Hematopoietic multipotent progenitor cell treated with erythropoietin and hydrocortisone succinate and interleukin-3 and kit ligand, for 6 days (in vitro differentiated cells): ENCODE measurements at regions not wholly inside any gene's neighbourhood (a gene's known extent, or its start where the extent isn't known, plus 50 kb on each side); places are given as distances from the start of the nearest gene placed in this dataset.
"Not testable (repeated sequence)": the region's sequence is repeated elsewhere in the genome, so short reads cannot be mapped to it uniquely, and the experiment has no call there.

Source experiments
- DNase-seq: peaks from one replicate; pipeline ENCODE4 v3.0.0-alpha.2; 2015

DNA sequence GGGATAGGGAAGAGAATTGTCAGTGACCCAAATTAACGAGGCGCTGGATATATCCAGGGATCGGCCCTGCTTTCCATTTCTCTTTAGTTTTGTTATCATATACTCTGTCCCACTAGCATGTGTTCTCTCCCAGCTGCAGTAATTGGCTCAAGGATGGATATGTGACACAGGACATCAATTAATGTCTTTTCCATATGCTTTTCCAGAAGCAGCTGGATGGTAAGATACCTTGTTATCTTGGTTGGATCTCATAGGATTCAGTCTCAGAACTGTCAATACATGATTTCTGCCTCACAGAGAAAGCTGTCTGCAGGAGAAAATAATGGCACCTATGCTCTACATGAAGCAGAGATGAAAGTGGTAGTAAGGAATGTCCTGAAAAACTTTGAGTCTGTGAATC, 157.1 kb upstream of the SPRY2 start:
- DNase-seq: no peak

DNA sequence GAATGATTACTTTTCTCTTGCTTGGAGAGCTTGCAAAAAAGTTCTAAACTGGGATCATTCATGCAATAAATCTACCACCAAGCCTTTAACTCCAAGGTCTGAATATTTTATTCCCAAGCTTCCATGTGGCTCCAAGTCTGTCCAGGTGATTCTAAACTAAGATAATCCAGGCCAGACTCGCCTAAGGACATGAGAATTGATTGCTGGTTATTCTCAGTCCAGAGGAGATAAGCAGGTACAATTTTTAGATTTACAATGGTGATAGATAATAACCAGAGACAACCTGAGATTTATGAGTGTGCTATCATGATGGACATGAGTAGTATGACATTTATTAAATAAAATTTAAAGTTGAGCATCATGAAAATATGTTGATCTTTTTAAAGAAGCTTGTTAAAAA, 156.5 kb upstream of the SPRY2 start:
- no peak for DNase-seq

DNA sequence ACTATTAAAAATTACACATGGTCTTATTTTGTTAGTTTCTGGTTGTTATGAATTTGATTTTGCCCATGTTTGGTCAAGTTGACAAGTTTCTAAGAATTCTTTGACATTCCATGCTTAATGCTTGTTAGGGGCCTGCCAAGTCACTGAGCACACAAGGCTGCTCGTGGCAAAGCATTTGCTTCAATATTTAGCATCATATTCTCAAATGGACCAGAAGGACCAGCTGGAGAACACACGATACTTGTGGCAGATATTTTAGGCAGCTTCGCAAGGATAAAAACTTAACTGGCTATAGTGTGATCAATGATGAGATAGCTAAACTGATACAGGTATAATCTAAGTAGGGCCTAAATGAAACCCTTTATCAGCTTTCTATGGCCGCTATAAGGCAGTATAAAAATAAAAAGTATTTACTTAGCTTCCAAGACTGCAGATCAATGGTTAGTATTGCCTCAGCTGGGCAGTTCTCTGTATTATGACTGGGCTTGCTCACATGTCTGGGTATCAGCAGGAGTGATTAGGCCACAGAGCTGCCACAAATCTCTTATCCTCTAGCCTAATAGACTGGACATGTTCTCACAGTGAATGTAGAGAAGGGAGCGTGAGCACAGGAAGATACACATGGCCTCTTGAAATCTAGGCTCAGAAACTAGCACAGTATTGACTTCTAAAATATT, 155.9 kb upstream of the SPRY2 start:
- no peak for DNase-seq

DNA sequence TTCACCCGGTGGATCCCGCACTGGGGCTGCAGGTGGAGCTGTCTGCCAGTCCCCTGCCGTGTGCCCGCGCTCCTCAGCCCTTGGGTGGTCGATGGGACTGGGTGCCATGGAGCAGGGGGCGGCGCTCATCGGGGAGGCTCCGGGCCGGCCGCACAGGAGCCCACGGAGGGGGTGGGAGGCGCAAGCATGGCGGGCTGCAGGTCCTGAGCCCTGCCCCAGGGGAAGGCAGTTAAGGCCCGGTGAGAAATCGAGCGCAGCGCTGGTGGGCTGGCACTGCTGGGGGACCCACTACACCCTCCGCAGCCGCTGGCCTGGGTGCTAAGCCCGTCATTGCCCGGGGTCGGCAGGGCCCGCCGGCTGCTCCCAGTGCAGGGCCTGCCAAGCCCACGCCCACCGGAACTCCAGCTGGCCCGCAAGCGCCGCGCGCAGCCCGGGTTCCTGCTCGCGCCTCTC, 149.6 kb upstream of the SPRY2 start:
- not testable (repeated sequence) for DNase-seq

DNA sequence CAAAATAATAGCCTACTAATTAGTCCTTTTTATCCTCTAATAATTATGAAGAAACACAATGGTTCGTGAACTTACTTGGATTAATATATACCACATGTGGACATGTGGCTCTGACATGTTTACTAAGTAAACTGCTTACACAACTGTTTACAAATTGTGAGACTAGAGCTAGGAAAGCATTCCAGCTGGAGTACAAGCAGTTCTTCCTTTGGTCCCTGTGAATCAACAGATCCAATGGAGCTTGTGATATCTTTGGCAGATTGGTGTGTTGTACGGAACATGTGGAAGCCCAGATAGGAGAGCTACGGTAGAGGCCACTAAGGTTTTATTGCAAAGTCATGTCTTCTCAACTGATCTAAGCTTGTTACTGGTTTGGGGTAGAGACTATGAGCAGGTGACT, 145.5 kb upstream of the SPRY2 start:
- DNase-seq: no peak

DNA sequence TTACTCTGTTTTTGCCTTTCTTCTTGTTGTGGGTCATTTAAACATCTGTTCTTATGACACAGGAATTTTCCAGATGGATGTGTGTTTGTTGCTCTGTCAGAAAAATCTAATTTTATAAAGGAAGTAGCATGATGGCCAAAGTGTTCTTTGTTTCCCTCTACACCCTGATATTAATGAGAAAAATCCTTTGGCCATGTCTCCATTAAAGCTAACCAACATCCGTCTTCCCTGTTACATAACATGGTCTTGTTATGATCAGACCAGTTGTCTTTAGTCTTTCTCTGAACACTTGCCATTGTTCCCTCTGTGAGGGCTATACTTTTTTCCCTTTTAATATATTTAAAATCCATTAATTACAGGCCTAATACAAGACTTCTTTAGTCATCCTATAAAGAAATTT, 142.2 kb upstream of the SPRY2 start:
- DNase-seq: no peak

DNA sequence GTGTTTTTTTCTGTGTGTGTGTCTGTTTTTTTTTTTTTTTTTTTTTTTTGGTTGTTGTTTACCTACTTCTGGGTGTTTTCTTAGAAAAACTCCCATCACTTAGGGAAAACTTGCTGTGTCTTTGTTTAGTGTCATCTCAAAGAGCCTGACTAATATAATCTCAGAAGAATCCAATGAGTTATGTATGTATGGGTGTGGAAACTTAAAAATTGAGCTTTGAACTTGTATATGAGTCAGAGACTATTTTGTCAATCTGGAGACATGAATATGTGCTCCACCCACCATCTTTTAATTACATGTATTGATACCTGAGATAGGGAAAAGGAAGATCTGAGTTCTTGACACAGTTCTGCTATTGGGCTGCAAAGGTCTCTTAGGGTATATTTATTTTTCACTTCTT, 140.7 kb upstream of the SPRY2 start:
- no peak for DNase-seq

DNA sequence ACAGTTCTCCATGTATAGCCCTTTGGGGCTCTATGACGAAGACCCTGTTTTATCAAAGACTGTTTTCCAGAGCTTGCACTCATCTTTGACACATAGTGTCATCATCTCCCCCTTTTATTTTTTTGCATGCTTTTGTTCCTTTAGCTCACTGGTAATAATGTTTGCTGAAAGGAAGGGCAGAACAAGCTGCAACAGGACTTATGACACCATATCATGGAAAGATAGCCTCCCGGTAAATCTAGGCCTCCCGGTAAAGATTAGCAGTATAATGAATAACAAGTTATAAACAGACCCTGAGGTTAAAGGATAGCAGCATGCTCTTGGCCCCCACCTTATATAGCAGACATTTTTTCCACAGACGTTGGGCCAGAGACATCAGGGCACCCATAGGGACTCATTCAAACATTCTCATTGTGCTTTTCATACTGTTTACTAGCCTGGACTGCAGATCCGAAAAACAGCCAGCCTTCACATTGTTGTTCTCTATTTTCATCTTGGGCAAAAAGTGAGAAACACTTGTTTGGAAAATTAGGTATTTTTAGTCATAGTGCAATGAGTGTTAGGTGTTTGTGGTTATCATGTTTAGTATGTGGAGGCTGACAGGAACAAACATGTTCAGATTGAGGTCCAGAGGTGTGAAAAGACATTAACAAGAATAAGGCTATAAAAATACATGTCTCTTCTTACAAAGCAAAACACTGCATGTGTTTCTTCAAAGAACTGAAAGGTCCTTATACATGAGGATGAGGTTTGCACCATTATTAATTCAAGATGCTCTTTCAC, 136.9 kb upstream of the SPRY2 start:
- DNase-seq: no peak

DNA sequence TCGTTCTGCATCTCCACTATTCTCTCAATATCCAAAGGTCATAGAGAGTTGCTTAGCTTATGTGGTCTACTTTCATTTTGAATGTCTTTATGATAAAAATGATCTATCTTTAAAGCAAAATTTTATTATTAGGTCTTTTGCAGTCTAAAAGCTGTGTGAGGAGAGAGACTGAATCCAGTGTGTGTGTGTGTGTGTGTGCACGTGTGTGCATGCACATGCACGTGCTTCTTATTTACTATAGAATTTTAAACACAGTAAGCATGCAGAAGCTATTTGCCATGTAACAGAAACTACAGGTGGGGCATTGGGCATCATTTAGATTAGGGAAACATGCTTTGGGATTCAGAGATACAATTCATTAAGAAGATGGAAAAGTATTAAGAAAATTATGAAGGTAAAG, 136.0 kb upstream of the SPRY2 start:
- no peak for DNase-seq

DNA sequence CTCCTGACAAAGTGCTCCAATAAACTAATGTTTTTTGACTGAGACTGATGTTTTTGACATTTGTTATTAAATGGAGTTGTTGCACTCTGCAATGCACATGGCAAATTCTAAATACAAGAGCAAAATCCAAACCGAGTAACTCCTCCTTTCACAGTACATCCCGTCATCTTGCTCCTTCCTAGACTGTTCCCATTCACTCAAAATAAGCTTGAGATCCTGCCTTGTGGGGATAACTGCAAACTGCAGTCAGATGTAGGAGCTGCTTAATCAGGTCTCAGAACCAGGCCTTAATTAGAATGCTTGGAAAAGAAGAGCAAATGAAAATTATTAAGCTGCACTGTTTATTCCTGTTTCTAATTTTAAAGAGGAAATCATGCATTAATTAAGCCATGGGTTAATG, 134.8 kb upstream of the SPRY2 start:
- no peak for DNase-seq

DNA sequence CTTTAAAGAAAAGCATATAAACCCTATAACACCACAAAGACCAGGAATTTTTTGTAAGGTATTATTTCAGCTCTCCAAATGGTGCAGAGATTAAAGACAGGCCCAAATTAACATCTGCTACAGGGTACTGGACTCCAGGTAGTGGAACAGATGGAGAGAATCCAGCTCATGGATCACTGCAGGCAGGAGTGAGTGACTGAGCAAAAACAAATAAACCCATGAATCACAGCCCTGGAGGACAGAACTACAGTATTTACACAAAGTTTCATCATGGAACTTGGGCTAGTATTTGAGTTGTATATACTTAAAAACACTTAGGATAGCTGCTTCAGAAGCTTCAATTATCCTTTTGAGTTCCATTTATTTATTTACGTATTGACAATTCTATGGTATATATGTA, 132.8 kb upstream of the SPRY2 start:
- DNase-seq: no peak

DNA sequence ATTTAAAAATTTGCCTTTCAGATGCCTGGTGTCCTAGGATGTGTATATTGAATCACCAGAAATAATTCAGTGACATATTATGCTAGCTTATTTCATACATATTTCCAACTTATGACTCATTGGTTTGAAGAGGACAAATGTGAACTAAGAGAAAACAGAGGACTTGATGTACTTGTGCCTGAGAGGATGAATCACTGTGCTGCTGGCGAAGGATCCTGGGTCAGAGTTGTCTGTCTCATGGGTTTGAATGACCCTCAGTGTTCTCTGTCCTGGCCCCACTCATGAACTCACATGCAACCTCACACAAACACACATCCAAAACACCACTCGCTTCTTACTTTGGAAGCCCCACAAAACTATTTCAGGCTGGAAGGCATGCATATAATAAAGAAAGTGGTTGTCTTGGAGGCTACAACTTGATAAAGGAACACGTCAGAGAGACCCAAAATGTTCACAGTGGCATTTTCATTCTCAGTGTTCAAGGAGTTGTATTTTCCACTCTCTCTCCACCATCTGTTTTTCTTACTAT, 129.0 kb upstream of the SPRY2 start:
- DNase-seq: no peak

DNA sequence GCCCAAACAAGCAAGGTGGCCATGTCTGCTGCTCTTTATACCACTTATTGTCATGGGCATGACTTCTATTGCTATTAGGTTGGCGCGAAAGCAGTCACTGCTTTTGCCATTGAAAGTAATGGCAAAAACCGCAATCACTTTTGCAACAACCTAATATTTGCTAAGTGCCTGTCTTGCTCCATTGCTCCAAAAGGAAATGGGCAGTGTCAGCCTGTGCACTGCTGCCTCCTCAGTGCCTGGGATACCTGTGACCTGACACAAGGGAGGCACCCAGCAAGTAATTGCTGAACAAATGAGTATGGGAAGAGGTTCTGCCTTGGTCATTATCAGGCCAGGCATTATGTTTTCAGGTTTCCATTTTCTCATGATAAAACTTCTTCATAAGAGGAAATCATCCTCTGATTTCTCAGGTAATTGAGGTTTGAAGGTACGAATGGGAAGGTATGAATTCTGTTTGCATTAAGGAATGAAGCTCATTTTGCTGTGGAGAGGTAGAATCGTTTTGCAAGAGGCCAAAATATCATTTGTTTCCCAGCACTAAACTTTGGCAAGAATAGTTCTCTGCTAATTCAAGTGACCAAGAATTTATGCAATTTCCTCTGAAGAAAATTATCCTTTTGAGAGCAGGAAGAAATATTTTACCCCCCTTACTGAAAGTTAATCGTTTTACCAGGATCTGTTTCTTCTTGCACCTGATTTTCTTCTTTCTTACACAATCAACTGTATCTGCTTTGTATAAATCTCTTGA, 128.4 kb upstream of the SPRY2 start:
- DNase-seq: no peak

DNA sequence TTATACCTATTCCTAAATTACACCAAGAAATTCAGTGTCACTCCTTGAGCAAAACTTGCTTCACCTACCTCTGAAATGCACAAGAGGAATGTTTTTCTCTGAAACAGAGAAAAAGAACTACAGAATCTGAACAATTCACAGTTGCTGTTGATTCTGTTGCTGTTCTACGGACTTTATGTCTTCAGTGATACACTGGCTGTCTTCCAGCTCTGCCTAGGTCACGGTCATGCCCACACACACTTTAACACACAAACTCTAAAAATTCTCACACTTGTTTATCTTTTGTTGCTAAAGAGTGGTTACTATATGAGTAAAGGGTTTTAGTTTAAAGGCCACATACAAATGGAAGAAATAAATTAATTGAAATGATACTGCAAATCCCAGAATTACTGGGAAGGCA, 124.4 kb upstream of the SPRY2 start:
- DNase-seq: no peak

DNA sequence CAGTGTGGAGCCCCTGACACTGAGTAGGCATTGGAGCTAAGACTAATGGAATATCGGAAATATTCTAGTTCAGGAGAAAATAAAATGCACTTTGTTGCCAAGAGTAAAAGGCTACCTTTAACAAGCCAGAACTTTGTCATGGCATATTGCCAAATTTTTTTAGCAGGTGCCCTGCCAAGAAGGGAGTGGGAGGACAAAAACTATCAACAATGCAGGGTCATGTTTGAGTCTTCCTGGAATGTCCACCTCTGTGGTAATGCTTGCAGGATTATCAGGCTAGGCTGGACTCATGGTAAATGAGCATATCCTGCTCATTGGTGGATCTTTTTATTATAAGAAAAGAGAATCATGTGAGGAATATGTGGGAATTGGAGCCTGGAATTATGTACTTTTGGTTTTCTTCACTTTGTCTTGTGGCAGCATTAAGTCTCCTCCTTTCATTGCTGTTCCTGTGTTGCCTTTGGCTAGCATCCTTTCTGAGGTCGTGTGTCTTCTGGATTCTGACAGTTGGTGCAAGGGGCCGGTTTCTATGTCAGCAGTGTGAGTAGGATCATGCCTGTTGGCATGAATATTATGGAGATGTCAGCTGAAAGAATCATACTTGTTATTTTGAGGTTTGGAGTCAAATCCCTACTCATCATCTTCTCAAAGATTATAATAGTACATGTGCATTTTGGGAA, 122.9 kb upstream of the SPRY2 start:
- DNase-seq: no peak

DNA sequence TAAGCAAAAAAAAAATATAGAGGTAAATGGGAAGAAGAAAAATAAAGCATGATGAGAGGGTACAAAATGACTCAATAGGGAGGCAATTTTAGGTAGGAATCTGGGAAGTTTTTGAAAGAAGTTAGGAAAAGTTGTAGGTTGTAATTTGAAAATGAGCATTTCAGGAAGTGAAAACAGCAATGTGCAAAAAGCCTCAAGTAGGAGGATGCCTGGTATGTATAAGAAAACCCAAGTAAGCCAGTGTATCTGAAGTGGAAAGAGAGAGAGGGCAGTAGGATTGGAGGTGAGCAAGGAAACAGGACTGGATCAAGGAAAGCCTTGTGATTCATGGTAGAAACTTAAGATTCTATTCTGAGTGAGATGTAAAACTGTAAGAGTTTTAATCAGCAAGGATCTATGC, 121.6 kb upstream of the SPRY2 start:
- no peak for DNase-seq

DNA sequence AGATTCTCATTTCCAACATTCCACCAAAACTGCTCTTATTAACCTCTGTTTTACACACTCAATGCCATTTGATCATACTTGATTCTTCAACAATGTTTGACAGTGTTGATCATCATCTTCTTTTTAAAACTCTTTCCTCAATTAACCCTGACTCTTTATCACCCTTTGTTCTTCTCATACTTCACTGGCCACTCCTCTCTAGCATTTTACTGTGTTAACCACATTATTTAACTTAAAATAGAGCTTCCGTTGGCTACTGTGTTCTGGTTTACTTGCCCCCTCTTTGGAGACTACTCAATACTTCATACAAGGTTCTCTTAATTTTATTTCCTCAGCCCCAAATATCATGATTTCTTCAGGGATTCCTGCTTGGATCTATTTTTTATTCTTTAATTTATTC, 121.1 kb upstream of the SPRY2 start:
- no peak for DNase-seq

DNA sequence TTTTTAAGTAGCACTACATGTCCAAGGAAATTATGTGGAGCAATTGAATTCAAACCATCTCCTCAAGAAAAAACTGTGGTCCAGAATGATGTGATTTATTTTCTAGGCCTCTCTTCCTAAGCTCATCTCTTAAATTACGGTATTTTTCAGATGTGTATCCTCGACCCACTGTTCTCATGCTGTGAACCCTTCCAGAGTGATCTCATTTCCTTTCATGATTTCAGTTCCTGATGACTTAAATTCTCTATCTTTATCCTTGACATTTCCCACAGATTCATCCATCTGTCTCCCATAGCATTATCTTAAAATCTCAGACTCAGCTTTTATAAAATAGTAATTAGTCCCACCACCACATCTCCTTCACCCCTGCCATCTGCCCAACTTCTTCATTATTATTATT, 117.6 kb upstream of the SPRY2 start:
- no peak for DNase-seq

DNA sequence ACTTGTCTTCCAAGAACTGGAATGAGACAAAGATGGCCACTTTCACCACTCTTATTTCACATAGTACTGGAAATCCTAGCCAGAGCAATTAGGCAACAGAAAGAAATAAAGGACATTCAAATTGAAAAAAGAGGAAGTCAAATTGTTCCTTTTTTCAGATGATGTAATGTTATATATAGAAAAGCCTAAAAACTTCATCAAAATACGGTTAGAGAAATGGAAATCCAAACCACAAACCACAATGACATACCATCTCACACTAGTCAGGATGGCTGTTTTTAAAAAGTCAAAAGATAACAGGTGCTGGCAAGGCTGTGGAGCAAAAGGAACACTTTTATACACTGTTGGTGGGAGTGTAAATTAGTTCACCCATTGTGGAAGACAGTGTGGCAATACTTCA, 113.3 kb upstream of the SPRY2 start:
- DNase-seq: peak; percentile 86

DNA sequence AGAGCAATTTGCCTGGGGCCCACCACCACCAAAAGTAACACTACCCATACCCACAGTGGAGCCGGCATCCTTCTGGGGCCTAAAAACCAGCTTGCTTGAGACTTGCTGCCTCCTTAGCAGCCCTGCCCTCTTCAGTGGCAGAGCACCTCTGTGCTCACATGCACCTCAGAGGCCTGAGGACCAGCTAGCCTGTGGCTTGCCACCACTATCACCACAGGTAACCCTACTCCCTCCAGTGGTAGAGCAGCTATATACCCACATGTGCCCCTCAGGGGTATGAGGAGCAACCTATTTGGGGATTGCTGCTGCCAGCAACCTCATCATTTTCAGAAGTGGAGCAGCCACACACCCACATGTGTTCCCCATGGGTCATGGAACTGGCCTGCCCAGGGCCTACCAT, 111.4 kb upstream of the SPRY2 start:
- no peak for DNase-seq

DNA sequence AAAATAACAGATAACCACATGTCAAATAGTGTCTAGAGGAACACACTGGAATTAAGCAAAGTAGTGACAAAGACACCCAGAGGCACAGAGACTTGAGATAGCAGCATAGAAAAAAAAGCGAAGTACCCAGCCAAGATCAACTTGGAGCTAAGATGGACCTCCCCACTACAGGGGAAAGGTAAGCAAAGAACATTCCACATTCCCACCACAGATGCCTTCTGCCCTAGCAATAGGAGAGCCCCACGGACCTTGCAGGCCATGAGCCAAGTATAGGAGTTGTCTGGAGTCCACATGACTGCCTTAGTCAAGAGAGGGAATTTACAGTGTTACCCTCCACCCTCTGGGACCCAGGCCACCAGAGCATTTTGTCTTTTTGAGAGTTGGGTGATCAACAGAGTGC, 110.7 kb upstream of the SPRY2 start:
- DNase-seq: no peak

DNA sequence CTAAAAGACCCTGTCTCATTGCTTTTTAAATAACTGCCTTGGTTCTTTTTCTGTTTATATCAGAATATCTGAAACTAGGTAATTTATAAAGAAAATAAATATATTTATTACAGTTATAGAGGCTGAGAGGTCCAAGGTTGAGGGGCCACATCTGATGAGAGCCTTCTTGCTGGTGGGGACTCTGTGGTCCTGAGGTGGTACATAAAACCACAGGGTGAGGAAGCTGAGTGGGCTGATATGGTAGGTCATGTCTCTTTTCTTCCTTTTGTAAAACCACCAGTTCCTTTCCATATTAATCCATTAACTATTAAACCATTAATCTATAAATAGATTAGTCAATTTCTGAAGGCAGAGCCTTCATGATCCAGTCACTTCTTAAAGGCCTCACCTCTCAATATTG, 109.5 kb upstream of the SPRY2 start:
- peak; percentile 17 for DNase-seq

DNA sequence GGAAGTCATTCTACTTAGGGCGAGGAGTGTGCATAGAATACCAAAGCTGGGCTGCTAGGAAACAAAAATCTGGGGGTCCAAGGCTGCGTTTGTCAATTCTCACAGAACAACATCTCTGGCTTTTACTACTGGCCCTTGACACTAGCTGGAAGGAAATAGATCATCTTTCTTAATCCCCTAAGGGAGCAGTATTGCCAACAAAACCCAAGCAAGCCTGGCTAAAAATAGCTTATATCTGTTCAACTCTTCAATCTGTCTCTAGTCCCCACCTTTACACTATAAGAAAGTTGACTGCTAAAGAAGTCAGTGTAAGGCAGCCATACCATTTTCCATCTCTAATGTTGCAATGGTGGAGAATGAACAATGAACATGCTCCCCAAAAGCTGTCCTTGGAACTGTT, 107.8 kb upstream of the SPRY2 start:
- no peak for DNase-seq
